NCI-H345 treated with DMSO at 0.1 percent for 48 hours (cell line): ENCODE measurements at regions not wholly inside any gene's neighbourhood (a gene's known extent, or its start where the extent isn't known, plus 50 kb on each side); places are given as distances from the start of the nearest gene placed in this dataset.

Experiments
- DNase-seq: peaks from one replicate; lab custom pipeline; 2025; ENCODE audit not compliant: unreplicated experiment; lab: John Stamatoyannopoulos, UW

- no peak for DNase-seq
These were observed 163.8 kb upstream of the NPVF start for GRCh38 chr7:25391961-25392587.

- no peak for DNase-seq
These were observed 164.5 kb upstream of the NPVF start for GRCh38 chr7:25392588-25393338.

- no peak for DNase-seq
These were observed 167.7 kb upstream of the NPVF start for GRCh38 chr7:25395976-25396375.

GRCh38 chr7:25396668-25397067 lies 168.4 kb upstream of the NPVF start:
- no peak for DNase-seq

- DNase-seq: no peak
These were observed 170.1 kb upstream of the NPVF start for GRCh38 chr7:25398418-25398817.

GRCh38 chr7:25399000-25399750 lies 170.9 kb upstream of the NPVF start:
- no peak for DNase-seq

- no peak for DNase-seq
These were observed 174.2 kb upstream of the NPVF start for GRCh38 chr7:25402532-25402931.

- DNase-seq: no peak
These were observed 177.4 kb upstream of the NPVF start for GRCh38 chr7:25405736-25406135.

- no peak for DNase-seq
These were observed 178.8 kb upstream of the NPVF start for GRCh38 chr7:25407053-25407452.

GRCh38 chr7:25408012-25408687 lies 179.9 kb upstream of the NPVF start:
- DNase-seq: no peak

- no peak for DNase-seq
These were observed 180.6 kb upstream of the NPVF start for GRCh38 chr7:25408876-25409275.

GRCh38 chr7:25409897-25410636 lies 181.8 kb upstream of the NPVF start:
- DNase-seq: no peak

- no peak for DNase-seq
These were observed 192.5 kb upstream of the NPVF start for GRCh38 chr7:25420771-25421170.

GRCh38 chr7:25424113-25424512 lies 195.8 kb upstream of the NPVF start:
- no peak for DNase-seq

- no peak for DNase-seq
These were observed 196.6 kb upstream of the NPVF start for GRCh38 chr7:25424855-25425254.

- no peak for DNase-seq
These were observed 199.4 kb upstream of the NPVF start for GRCh38 chr7:25427721-25428120.

GRCh38 chr7:25429731-25430130 lies 201.4 kb upstream of the NPVF start:
- no peak for DNase-seq

GRCh38 chr7:25430200-25430931 lies 202.1 kb upstream of the NPVF start:
- DNase-seq: no peak

GRCh38 chr7:25431956-25432450 lies 203.7 kb upstream of the NPVF start:
- DNase-seq: no peak

- DNase-seq: no peak
These were observed 204.5 kb upstream of the NPVF start for GRCh38 chr7:25432807-25433206.
